SK-N-SH (cell line): ENCODE measurements at regions not wholly inside any gene's neighbourhood (a gene's known extent, or its start where the extent isn't known, plus 50 kb on each side); places are given as distances from the start of the nearest gene placed in this dataset.

Experiments
- CTCF ChIA-PET: fragments of 300-600, 350-600 bp; formaldehyde crosslinking; extraction: SDS; loops from one replicate; lab custom pipeline; 2021; lab: Yijun Ruan, JAX
- POLR2A ChIA-PET: fragments of 350-600 bp; sonication (Branson Sonifier 250); formaldehyde crosslinking; extraction: SDS; loops from one replicate; lab custom pipeline; 2020; ENCODE audit warnings: antibody characterized with exemption, inconsistent platforms; lab: Yijun Ruan, JAX
- DNase-seq: peaks from one replicate; pipeline ENCODE4 v3.0.0; 2012
- H2AFZ ChIP-seq: fragments of 200-600 bp; sonication (generic); 2 replicates; pipeline ENCODE4 v1.8.1; 2016; ENCODE audit warnings: antibody characterized with exemption, mild to moderate bottlenecking, low read depth
- H3F3A ChIP-seq: fragments of 200-600 bp; sonication (generic); replicated peaks from 2 replicates; pipeline ENCODE3; 2016; ENCODE audit warnings: antibody characterized with exemption, mild to moderate bottlenecking; ENCODE audit not compliant: insufficient read depth
- H3K27ac ChIP-seq, 2 experiments: fragments of 200-500 bp in 1 of 2; fragments of 200-600 bp in 1 of 2; sonication (Bioruptor generic) in 1 of 2; sonication (generic), shearing (Covaris generic) in 1 of 2; 2 replicates each; pipeline versions ENCODE4 v1.5.1 to v1.6.1; 2014 to 2016; ENCODE audit warnings: low read depth in 2 of 2, inconsistent platforms in 1 of 2, low read length in 1 of 2, mild to moderate bottlenecking in 1 of 2, mixed read lengths in 1 of 2
- H3K27me3 ChIP-seq: fragments of 200-600 bp; sonication (generic), shearing (Covaris generic); 2 replicates; pipeline ENCODE4 v1.6.1; 2016; ENCODE audit warnings: mixed run types; ENCODE audit not compliant: insufficient read depth
- H3K36me3 ChIP-seq, 2 experiments: fragments of 200-500 bp in 1 of 2; fragments of 200-600 bp in 1 of 2; sonication (Bioruptor generic) in 1 of 2; sonication (generic) in 1 of 2; replicated peaks in 1 of 2; 2 replicates each; pipeline versions ENCODE3 to v1.5.1; 2014 to 2016; ENCODE audit warnings: low read length in 1 of 2, mild to moderate bottlenecking in 1 of 2; ENCODE audit not compliant: insufficient read depth in 2 of 2, control insufficient read depth in 1 of 2
- H3K4me1 ChIP-seq, 2 experiments: fragments of 200-500 bp in 1 of 2; fragments of 200-600 bp in 1 of 2; sonication (Bioruptor generic) in 1 of 2; sonication (generic), shearing (Covaris generic) in 1 of 2; 2 replicates each; pipeline versions ENCODE4 v1.5.1 to v1.6.1; 2014 to 2016; ENCODE audit warnings: low read depth in 1 of 2, low read length in 1 of 2, mixed run types in 1 of 2; ENCODE audit not compliant: insufficient read depth in 2 of 2, control insufficient read depth in 1 of 2
- H3K4me2 ChIP-seq: fragments of 200-600 bp; sonication (generic), shearing (Covaris generic); 2 replicates; pipeline ENCODE4 v1.6.1; 2017; ENCODE audit warnings: mixed run types
- H3K4me3 ChIP-seq, 2 experiments: fragments of 200-500 bp in 1 of 2; fragments of 200-600 bp in 1 of 2; sonication (Bioruptor generic) in 1 of 2; sonication (generic), shearing (Covaris generic) in 1 of 2; 2 replicates each; pipeline versions ENCODE4 v1.5.1 to v1.8.1; 2014 to 2016; ENCODE audit warnings: low read depth in 2 of 2, inconsistent platforms in 1 of 2, low read length in 1 of 2, mild to moderate bottlenecking in 1 of 2, mixed read lengths in 1 of 2, moderate library complexity in 1 of 2
- H3K79me2 ChIP-seq: fragments of 200-600 bp; sonication (generic); 2 replicates; pipeline ENCODE4 v1.8.1; 2017; ENCODE audit warnings: mild to moderate bottlenecking; ENCODE audit not compliant: insufficient read depth
- H3K9ac ChIP-seq: fragments of 200-600 bp; sonication (generic); 2 replicates; pipeline ENCODE4 v1.6.1; 2017; ENCODE audit warnings: mixed run types
- H3K9me2 ChIP-seq: fragments of 200-600 bp; sonication (generic); 2 replicates; pipeline ENCODE4 v1.6.1; 2017; ENCODE audit warnings: mixed run types
- H3K9me3 ChIP-seq: fragments of 200-600 bp; sonication (generic); 2 replicates; pipeline ENCODE4 v1.6.1; 2017; ENCODE audit warnings: mixed run types, mild to moderate bottlenecking, moderate library complexity
- H4K20me1 ChIP-seq: fragments of 200-600 bp; sonication (generic); 2 replicates; pipeline ENCODE4 v1.6.1; 2017; ENCODE audit warnings: mild to moderate bottlenecking, mixed run types; ENCODE audit not compliant: insufficient read depth
- EP300 ChIP-seq, 2 experiments: IDR thresholded peaks; 2 replicates each; pipeline versions ENCODE4 v1.4.0 to v1.6.1; 2012; ENCODE audit warnings: borderline replicate concordance in 1 of 2, low read depth in 1 of 2, low read length in 1 of 2
- GABPA ChIP-seq: IDR thresholded peaks from 2 replicates; pipeline ENCODE4 v1.4.0; 2012; ENCODE audit warnings: low read depth, mild to moderate bottlenecking
- GATA2 ChIP-seq: sonication (generic); formaldehyde crosslinking; IDR thresholded peaks from 2 replicates; pipeline ENCODE4 v1.5.0; 2020; ENCODE audit warnings: mild to moderate bottlenecking, missing genetic modification reagents
- MEF2A ChIP-seq: IDR thresholded peaks from 2 replicates; pipeline ENCODE4 v1.4.0; 2012; ENCODE audit warnings: low read depth, borderline replicate concordance
- NFIC ChIP-seq: IDR thresholded peaks from 2 replicates; pipeline ENCODE4 v1.4.0; 2012; ENCODE audit warnings: borderline replicate concordance
- RXRA ChIP-seq: IDR thresholded peaks from 2 replicates; pipeline ENCODE4 v1.4.0; 2012; ENCODE audit warnings: low read depth, mild to moderate bottlenecking, borderline replicate concordance
- SMC3 ChIP-seq: IDR thresholded peaks from 2 replicates; pipeline ENCODE4 v1.6.1; 2012; ENCODE audit warnings: low read depth, low read length, improper control_type of control experiment
- TEAD4 ChIP-seq: IDR thresholded peaks from 2 replicates; pipeline ENCODE4 v1.4.0; 2012; ENCODE audit warnings: mild to moderate bottlenecking, borderline replicate concordance; ENCODE audit not compliant: insufficient read depth
- WGBS: methylation state at CpG from one replicate; pipeline ENCODE4 v1.1.6; 2017; ENCODE audit warnings: low lambda C conversion rate; 5-methylcytosine and 5-hydroxymethylcytosine counted together
- TF ChIP-seq, protein P1 (sequence below): IDR thresholded peaks from 2 replicates; pipeline ENCODE4 v1.6.1; 2012; ENCODE audit warnings: mild to moderate bottlenecking, low read depth, low read length, moderate library complexity
- TF ChIP-seq, protein P2 (sequence below): IDR thresholded peaks from 2 replicates; pipeline ENCODE4; 2012
- TF ChIP-seq, protein P3 (sequence below): fragments of 200-600 bp; sonication (generic); IDR thresholded peaks from 2 replicates; pipeline ENCODE4 v1.6.1; 2017; ENCODE audit warnings: antibody characterized with exemption, mild to moderate bottlenecking, moderate library complexity
- TF ChIP-seq, protein P4 (sequence below): IDR thresholded peaks from 2 replicates; pipeline ENCODE4 v1.4.0; 2012; ENCODE audit warnings: low read depth, borderline replicate concordance

DNA sequence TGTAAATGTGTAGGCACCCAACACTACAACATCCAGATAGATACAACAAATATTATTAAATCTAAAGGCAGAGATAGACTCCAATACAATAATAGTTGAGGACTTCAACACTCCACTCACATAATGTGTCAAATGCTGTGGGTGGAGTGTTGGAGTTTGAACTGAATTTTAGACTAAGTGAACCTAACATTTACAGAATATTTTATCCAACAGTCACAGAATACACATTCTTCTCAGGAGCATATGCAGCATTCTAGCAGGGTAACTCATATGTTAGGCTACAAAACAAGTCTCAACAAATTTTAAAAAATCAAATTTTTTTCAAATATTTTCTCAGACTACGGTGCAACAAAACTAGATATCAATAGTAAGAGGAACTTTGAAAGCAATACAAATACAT is 648.7 kb upstream of the CDH18 start:
- no peak for DNase-seq
- POLR2A ChIA-PET: no interaction called here

DNA sequence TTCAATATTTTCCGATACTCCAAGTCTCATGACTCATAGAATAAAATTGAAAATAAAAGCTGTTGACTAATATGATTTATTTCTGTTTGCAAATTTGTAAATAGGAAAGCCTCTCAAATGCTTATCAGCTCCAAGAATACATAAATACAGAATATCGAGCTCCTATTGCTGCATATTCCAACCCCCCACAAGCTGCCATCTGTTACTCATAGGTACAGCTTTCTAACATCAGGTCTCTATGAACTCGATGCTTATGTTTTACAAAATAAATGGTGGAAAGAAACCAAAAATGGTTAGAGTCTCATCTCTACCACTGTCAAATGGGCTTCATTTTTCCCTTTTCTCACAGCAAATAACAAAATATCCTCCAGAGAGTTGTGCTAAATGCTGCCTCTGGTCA is 631.6 kb upstream of the CDH18 start:
- no peak overlapping the region for H3K9ac ChIP-seq
- H3K36me3 ChIP-seq: no peaks in the 10 kb centered on the region
- no peak for DNase-seq
- no peak overlapping the region for H2AFZ ChIP-seq
- H3K4me2 ChIP-seq: no peak overlapping the region
- no peaks in the 10 kb centered on the region for H3K79me2 ChIP-seq
- no peaks in the 10 kb centered on the region for H3K27me3 ChIP-seq
- POLR2A ChIA-PET: no interaction called here
- no peaks in the 10 kb centered on the region for H3K9me2 ChIP-seq
- no peak for TF ChIP-seq NFIC
- TF ChIP-seq, protein P1, sequence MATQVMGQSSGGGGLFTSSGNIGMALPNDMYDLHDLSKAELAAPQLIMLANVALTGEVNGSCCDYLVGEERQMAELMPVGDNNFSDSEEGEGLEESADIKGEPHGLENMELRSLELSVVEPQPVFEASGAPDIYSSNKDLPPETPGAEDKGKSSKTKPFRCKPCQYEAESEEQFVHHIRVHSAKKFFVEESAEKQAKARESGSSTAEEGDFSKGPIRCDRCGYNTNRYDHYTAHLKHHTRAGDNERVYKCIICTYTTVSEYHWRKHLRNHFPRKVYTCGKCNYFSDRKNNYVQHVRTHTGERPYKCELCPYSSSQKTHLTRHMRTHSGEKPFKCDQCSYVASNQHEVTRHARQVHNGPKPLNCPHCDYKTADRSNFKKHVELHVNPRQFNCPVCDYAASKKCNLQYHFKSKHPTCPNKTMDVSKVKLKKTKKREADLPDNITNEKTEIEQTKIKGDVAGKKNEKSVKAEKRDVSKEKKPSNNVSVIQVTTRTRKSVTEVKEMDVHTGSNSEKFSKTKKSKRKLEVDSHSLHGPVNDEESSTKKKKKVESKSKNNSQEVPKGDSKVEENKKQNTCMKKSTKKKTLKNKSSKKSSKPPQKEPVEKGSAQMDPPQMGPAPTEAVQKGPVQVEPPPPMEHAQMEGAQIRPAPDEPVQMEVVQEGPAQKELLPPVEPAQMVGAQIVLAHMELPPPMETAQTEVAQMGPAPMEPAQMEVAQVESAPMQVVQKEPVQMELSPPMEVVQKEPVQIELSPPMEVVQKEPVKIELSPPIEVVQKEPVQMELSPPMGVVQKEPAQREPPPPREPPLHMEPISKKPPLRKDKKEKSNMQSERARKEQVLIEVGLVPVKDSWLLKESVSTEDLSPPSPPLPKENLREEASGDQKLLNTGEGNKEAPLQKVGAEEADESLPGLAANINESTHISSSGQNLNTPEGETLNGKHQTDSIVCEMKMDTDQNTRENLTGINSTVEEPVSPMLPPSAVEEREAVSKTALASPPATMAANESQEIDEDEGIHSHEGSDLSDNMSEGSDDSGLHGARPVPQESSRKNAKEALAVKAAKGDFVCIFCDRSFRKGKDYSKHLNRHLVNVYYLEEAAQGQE: no peak
- TF ChIP-seq MEF2A: no peak
- TF ChIP-seq TEAD4: no peak
- TF ChIP-seq, protein P2, sequence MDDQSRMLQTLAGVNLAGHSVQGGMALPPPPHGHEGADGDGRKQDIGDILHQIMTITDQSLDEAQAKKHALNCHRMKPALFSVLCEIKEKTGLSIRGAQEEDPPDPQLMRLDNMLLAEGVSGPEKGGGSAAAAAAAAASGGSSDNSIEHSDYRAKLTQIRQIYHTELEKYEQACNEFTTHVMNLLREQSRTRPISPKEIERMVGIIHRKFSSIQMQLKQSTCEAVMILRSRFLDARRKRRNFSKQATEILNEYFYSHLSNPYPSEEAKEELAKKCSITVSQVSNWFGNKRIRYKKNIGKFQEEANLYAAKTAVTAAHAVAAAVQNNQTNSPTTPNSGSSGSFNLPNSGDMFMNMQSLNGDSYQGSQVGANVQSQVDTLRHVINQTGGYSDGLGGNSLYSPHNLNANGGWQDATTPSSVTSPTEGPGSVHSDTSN: no peak
- TF ChIP-seq EP300 (IDR thresholded peaks at IDR 0.05; ENCODE audit: borderline replicate concordance in 1 of 2, low read depth in 1 of 2, low read length in 1 of 2): no peak
- TF ChIP-seq GATA2 (CRISPR knock-in tag): no peak
- CTCF ChIA-PET: no interaction called here
- H3K27ac ChIP-seq: no peak overlapping the region
- no peaks in the 10 kb centered on the region for H3K4me1 ChIP-seq
- H3F3A ChIP-seq: no peaks in the 10 kb centered on the region
- no peaks in the 10 kb centered on the region for H3K9me3 ChIP-seq
- H4K20me1 ChIP-seq: no peaks in the 10 kb centered on the region
- whole genome bisulfite sequencing: 18% methylated on average over 3 of the region's 3 CpGs
- H3K4me3 ChIP-seq: no peak overlapping the region

More for the DNA sequence above, 648.7 kb upstream of the CDH18 start:
- no peaks in the 10 kb centered on the region for H3K9me2 ChIP-seq
- H3K4me3 ChIP-seq: 0 out of 4 replicates have a peak overlapping the region, but pooled peaks of 1 of the 2 experiments have one; percentile 36
- no peaks in the 10 kb centered on the region for H3K27me3 ChIP-seq
- no peaks in the 10 kb centered on the region for H3K9me3 ChIP-seq
- H3K4me1 ChIP-seq: 0 out of 4 replicates have a peak, but pooled peaks cover 0 to 3% of the 10 kb centered on the region in 2 experiments
- CTCF ChIA-PET: no interaction called here
- TF ChIP-seq RXRA: no peak
- TF ChIP-seq, protein P3, sequence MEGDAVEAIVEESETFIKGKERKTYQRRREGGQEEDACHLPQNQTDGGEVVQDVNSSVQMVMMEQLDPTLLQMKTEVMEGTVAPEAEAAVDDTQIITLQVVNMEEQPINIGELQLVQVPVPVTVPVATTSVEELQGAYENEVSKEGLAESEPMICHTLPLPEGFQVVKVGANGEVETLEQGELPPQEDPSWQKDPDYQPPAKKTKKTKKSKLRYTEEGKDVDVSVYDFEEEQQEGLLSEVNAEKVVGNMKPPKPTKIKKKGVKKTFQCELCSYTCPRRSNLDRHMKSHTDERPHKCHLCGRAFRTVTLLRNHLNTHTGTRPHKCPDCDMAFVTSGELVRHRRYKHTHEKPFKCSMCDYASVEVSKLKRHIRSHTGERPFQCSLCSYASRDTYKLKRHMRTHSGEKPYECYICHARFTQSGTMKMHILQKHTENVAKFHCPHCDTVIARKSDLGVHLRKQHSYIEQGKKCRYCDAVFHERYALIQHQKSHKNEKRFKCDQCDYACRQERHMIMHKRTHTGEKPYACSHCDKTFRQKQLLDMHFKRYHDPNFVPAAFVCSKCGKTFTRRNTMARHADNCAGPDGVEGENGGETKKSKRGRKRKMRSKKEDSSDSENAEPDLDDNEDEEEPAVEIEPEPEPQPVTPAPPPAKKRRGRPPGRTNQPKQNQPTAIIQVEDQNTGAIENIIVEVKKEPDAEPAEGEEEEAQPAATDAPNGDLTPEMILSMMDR: no peak
- no peak for TF ChIP-seq SMC3
- TF ChIP-seq GABPA: no peak
- TF ChIP-seq, protein P4, sequence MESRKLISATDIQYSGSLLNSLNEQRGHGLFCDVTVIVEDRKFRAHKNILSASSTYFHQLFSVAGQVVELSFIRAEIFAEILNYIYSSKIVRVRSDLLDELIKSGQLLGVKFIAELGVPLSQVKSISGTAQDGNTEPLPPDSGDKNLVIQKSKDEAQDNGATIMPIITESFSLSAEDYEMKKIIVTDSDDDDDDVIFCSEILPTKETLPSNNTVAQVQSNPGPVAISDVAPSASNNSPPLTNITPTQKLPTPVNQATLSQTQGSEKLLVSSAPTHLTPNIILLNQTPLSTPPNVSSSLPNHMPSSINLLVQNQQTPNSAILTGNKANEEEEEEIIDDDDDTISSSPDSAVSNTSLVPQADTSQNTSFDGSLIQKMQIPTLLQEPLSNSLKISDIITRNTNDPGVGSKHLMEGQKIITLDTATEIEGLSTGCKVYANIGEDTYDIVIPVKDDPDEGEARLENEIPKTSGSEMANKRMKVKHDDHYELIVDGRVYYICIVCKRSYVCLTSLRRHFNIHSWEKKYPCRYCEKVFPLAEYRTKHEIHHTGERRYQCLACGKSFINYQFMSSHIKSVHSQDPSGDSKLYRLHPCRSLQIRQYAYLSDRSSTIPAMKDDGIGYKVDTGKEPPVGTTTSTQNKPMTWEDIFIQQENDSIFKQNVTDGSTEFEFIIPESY: no peak
- TF ChIP-seq, all 33 proteins: peak for 0
- Histone ChIP-seq H3K36me3 (no peaks in the 10 kb centered on the region), H3K79me2 (no peaks in the 10 kb centered on the region), H2AFZ (0 out of 2 replicates have a peak overlapping the region, but pooled peaks have one; percentile 20), H3K27ac (no peak overlapping the region), H3K9ac (no peak overlapping the region), H3F3A (no peaks in the 10 kb centered on the region), H4K20me1 (no peaks in the 10 kb centered on the region), H3K4me2 (peak overlapping the region; percentile 42)
- WGBS: 6% methylated on average over 1 of the region's 1 CpG
